ENCODE measurements at regions not wholly inside any gene's neighbourhood (a gene's known extent, or its start where the extent isn't known, plus 50 kb on each side); places are given as distances from the start of the nearest gene placed in this dataset.

GRCh38 chr21:35199733-35200015, 150.6 kb upstream of the RUNX1 start:
- ChIA-PET CTCF (ENCODE audit: low intra/inter-chr PET ratio, low total read pairs) (no interaction called here), POLR2A (no interaction called here)
- no peaks in the 10 kb centered on the region for H3K9me3 ChIP-seq (ENCODE audit: low read length)
- no peaks in the 10 kb centered on the region for H3K4me1 ChIP-seq (ENCODE audit: insufficient read depth, low read length)
- no peak overlapping the region for H3K9ac ChIP-seq (ENCODE audit: insufficient read depth, low read depth, low read length)
- ATAC-seq (no peak), FAIRE-seq (no peak), DNase-seq (ENCODE audit: low spot score) (no peak)
- H3K4me2 ChIP-seq (ENCODE audit: low read depth, low read length), result no peak overlapping the region
- H3K27ac ChIP-seq (ENCODE audit: extremely low read length, insufficient read depth, low read length), result no peak overlapping the region
- TF ChIP-seq CSRNP2 (CRISPR knock-in tag; conservative IDR thresholded peaks at IDR 0.05; ENCODE audit: low read depth), result no peak
- no peak for TF ChIP-seq ZNF138 (CRISPR knock-in tag; IDR thresholded peaks at IDR 0.05; ENCODE audit: low read depth)
- no peak for TF ChIP-seq MLX (CRISPR knock-in tag; IDR thresholded peaks at IDR 0.05)
- TF ChIP-seq REXO4 (CRISPR knock-in tag; IDR thresholded peaks at IDR 0.05; ENCODE audit: borderline replicate concordance), result no peak
- no peak for TF ChIP-seq SOX13 (IDR thresholded peaks at IDR 0.05)
- no peak for TF ChIP-seq SOX13 (CRISPR knock-in tag; conservative IDR thresholded peaks at IDR 0.05 in 1 of 2, IDR thresholded peaks at IDR 0.05 in 1 of 2)
- no peak for TF ChIP-seq AKNA (CRISPR knock-in tag; IDR thresholded peaks at IDR 0.05; ENCODE audit: borderline replicate concordance)
- no peak for TF ChIP-seq CBX1 (IDR thresholded peaks at IDR 0.05; ENCODE audit: low read depth)
- no peak for TF ChIP-seq REST (IDR thresholded peaks at IDR 0.05; ENCODE audit: borderline replicate concordance in 1 of 2, low read depth in 1 of 2, low read length in 2 of 2)
- TF ChIP-seq ATF2 (CRISPR knock-in tag; IDR thresholded peaks at IDR 0.05), result no peak
- no peak for TF ChIP-seq NONO (IDR thresholded peaks at IDR 0.05)
- TF ChIP-seq NONO (CRISPR knock-in tag; conservative IDR thresholded peaks at IDR 0.05), result no peak
- intact Hi-C loops (cut with micrococcal nuclease; ENCODE audit: unreplicated experiment), result no loop called here
- no peaks in the 10 kb centered on the region for H3K36me3 ChIP-seq (replicated peaks in 1 of 2; ENCODE audit: control insufficient read depth in 1 of 2, insufficient read depth in 2 of 2, low read length in 2 of 2)
- no peak overlapping the region for H2AFZ ChIP-seq (ENCODE audit: low read length)
- in situ Hi-C loops (cut with HindIII; ENCODE audit: extremely low pct_ligation_motif_present, low pct_unique_long_range_greater_than_20kb), result no loop called here
- H3K4me3 ChIP-seq (replicated peaks in 1 of 3; ENCODE audit: insufficient read depth in 1 of 3, low read depth in 2 of 3, low read length in 3 of 3), result no peak overlapping the region
- 0% methylated on average over 1 of the region's 1 CpG for WGBS (ENCODE audit: low lambda C conversion rate)
- H4K20me1 ChIP-seq (ENCODE audit: insufficient read depth, low read length), result no peaks in the 10 kb centered on the region
- H3K27me3 ChIP-seq (ENCODE audit: control insufficient read depth in 1 of 2, insufficient read depth in 2 of 2, low read length in 2 of 2), result 0 out of 5 replicates have a peak, but pooled peaks cover 0 to 5% of the 10 kb centered on the region in 2 experiments
- no TSS peak for BruUV-seq (replicated peaks)
- H3K79me2 ChIP-seq (ENCODE audit: insufficient read depth, low read length), result no peaks in the 10 kb centered on the region

Measured in HepG2 (cell line).